COLO668 (cell line): ENCODE measurements at regions not wholly inside any gene's neighbourhood (a gene's known extent, or its start where the extent isn't known, plus 50 kb on each side); places are given as distances from the start of the nearest gene placed in this dataset.
"Not testable (repeated sequence)": the region's sequence is repeated elsewhere in the genome, so short reads cannot be mapped to it uniquely, and the experiment has no call there.

Experiments used
- DNase-seq: peaks from one replicate; lab custom pipeline; 2025; ENCODE audit not compliant: unreplicated experiment; lab: John Stamatoyannopoulos, UW

DNA sequence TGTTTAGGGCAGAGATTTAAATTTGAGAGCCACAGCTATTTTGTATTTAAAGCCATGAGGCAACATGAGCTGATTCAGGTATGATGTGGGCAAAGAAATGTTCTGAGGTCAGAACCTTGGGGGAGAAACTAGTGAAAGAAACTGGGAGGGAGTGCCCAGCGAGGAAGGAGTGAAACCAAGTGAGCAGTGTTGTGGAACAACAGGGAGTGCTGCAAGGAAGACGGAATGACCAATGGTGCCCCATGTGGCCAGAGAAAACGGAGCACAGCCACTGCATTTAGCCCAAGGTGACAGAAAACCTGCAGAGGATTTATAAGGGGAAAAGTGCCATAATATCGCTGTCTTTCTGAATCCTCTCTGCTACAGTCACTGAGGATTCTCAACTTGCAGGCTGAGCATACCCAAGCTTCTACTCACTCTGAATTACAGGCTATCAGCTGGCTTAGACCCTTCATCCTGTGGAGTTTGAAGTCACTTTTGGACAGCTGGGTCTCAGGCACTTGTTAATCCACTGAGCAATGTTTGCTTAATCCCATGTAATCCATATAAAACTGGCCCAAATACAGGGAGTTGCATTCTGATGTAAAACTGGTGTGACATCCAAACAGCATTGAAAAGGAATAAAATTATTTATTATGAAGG lies 777.3 kb downstream of the CCSER2 start:
- no peak for DNase-seq

DNA sequence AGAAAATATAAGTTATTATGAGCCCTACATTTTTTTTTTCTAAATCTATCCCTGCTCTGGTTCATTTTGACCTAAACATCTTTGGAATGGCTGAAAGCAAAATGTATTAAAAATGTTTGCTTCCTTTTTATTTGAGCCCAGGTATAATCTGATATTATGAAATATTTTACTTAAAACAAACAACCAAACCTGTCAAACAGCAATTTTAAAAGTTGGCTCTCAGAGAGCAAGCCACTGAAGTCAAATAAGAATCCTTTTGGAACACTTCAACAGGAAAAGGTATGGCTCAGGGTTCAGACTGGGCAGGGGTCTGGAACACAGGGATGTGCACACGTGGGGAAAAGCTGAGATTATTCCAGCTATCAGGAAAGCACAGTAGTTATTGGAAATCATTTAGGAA lies 782.9 kb downstream of the CCSER2 start:
- no peak for DNase-seq

DNA sequence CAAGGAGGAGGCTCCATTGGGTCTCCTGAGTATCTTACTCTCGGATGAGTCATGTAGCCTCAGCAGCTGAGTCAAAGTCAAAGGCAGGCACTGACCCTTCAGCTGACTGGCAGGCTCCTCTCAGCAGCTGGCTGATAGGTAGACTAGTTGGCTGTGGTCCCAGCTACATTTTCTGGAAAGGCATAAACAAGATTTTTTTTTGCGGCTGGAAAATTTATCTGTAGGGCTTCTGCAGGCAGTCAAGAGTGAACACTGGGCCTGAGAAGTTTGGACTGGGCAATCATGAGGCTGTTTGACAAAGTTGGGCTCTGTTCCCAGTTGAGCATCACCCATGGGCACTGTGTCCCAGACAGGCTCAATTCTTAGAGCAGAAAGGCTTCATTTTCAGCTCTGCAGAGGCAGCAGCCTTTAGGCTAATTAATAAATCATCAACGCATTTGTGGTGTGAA lies 796.2 kb downstream of the CCSER2 start:
- no peak for DNase-seq

DNA sequence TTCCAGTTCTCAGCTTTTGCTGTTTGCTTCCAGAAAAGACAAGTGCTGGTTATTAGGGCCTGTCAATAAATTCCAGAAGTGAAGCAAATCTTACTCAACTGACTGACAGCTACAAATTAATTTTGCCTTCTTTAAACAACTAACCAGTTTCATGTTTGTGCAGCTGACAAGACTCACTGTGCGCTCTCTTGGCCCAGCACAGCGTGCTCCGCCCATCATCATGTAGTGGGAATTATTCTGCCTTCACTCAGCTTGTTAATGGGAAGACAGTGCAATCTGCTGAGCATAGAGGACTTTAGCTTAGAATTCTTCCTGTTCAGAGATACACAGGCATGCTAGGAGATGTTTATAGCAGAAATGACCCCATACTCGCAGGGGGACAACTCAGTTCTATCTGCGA lies 808.9 kb downstream of the CCSER2 start:
- no peak for DNase-seq

DNA sequence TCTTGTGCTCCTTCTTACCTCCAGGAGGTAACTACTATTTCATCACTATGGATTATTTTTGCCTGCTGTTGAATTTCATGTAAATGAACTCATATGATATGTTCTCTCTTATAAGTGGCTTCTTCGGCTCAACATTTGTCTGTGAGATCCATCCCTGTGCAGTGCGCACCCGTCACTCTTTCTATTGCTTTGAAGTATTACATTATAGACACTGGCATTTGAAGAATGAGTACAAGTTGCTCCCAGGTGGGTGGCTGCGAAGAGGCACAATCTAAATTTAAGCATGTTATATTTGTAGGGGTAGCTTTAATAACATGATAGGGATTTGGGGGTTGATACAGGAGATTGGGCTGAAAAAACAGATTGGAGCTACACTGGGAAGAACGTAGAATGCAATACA lies 809.7 kb downstream of the CCSER2 start:
- no peak for DNase-seq

DNA sequence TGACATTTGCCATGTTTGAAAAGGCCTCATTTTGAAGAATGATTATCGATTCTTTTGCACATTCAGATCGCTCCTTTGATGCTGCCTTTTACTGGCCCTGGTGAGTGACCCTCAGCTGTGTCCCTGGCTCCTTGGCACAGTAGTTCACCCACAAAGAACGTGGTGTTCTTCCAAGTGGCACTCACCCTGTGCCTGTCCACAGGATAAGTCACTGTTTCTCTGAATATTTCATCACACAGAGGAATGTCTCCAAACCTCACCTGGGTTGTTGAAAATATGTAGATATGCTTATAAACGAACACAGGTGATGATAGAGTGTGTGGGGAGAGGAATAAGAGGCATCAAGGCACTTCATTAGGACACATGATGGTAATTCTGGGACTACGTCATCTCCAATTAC lies 810.7 kb downstream of the CCSER2 start:
- DNase-seq = no peak

DNA sequence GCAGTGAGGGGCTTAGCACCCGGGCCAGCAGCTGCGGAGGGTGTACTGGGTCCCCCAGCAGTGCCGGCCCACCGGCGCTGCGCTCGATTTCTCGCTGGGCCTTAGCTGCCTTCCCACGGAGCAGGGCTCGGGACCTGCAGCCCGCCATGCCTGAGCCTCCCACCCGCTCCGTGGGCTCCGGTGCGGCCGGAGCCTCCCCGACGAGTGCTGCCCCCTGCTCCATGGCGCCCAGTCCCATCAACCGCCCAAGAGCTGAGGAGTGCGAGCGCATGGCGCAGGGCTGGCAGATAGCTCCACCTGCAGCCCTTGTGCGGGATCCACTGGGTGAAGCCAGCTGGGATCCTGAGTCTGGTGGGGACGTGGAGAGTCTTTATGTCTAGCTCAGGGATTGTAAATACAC lies 813.1 kb downstream of the CCSER2 start:
- not testable (repeated sequence) for DNase-seq

DNA sequence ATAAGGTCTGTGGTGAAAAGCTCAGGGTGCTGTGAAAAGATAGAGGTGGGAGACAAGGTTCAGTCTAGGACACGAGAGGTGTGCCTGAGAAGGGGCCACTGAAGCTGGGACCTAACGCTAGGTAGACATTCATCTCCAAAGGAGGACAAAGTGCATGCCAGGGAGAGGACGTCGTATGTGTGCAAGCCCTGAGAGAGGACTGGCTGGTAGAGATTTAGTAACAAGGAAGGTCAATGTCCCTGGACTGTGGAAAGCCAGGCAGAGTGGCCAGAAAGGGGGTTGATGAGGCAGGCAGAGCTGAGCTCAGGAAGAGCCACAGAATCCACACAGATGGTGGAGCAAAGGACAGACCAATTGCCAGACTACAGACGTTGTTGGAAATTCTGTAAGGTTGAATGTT lies 817.6 kb downstream of the CCSER2 start:
- no peak for DNase-seq

DNA sequence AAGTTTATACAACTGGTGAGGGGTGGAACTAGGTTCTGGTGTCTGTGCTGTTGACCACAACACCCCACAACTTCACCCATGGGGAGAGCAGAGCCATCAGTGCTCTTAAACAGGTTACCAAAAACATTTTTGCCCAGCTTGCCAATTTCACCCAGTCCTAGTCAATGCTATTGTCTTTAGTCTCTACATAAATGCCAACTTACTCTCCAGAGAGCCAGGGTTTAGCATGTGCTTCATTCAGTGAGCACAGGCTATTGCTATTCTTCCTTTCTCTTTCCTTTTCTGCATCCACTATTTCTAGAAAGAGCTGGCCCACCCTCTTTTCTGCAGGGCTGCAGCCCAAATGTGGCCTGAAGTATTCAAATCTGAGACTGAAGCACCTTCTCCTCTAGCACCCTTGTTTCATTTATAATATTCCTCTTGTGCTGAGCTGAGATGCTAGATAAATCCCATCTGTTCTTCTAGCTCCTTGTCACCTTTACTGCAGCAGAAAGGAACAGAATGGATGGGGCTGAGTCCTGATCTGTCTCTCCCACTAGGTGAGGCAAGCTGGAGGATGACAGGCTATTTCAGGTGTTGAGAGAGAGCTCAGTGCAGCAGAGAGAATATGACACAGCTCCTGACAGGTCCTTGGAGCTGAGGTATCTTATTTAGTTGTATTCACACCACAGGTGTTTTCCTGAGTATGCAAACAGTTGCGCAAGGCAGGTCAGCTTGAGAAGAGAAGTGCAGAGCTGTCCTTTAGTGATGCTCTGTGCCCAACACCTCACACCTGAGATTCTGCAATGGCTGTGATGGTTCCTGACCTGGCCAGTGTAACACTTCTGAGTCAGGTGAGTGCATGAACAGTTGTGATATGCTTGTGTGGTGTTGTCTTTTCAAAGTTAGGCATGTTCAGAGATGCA lies 819.2 kb downstream of the CCSER2 start:
- DNase-seq = no peak

DNA sequence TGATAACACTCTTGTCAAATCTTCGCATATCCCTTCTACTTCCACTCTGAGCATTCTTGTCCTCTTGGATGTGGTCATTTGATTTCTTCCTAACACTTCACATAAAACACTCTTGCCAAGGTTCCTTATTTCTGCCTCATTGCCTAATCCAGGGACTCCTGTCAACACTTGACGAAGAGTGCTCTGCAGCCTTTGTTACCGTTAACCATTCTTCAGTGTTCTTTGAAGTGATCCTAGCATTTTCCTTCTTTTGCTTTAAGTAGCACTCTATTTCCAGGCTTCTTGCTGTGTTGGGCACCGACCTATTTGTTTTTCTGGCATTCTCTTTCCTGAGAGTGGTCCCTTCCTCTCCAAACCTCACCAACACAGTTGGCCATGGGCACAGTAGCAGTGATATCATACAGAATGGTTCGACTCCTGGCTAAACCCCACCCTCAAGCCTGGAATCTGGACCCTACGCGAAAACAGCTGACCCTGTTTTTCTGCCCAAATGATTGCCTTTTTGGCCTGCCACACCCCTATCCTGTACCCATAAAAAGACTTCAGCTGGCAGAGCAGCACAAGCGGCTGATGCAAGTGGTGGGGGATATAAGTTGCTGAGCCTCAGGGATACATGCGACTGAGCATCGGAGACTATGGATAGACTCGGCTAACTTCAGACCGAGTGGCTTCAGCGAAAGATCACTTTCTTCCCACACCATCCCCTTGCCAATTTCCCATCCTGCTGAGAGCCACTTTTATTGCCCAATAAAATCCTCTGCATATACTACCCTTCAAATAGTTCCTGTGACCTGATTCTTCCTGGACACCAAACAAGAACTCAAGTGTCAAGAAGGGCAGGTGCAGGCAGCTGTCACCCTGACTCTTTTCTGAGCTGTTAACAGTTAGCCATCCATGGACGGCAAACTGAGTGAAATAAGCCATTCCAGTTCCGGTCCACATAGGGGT lies 820.6 kb downstream of the CCSER2 start:
- no peak for DNase-seq

DNA sequence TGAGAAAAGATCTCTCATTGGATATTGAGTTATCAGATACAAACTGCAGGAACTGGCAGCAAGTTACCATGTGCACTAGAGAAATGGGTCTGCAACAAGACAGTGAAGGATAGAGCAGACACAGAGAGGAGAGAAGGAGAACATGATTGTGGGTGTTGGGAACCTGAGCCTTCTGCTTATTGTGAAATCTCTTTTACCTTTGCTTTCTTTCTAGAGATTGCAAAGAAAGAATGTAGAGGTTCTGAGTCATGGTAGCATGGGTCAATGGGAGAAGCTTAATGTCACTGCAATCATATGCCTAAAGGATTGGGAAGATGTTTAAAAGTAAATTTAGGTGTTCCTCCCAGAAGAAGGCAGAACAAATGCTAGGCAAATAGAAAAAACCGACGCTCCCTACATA lies 821.4 kb downstream of the CCSER2 start:
- DNase-seq = no peak

DNA sequence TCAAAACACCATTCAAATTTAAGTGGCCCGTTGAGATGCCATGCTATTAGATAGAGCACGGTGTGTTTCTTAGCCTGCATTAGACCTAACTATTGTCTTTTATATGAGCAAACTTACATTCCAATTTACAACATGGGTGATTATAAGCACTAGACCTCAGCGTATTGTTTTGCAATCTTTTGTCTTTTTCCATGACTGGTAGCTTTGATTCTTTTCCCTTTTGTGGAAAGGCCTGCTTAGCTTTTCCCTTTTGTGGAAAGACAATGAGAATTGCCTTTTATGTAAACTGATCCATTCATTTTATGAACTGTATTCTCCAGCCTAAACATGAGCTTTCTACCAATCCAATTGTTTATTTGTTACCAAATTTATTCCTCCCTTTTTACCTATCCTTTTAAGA lies 823.1 kb downstream of the CCSER2 start:
- no peak for DNase-seq

DNA sequence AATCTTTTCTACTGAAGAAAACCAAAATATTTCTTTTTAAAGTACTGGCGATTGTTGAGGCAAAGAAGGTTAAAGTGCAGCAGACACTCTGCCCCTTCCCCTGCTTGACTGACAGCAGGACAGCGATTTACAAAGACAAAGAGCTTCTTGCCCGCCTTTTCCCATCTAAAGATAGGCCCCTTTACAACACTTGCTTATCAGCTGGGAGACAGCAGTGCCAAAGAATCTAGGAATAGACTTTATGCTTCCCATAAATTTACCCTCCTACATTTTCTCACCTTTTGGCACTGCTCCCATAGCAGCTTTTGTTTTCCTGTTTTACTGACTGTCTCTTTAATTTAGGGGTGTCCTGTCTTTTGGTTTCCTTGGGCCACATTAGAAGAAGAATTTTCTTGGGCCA lies 824.1 kb downstream of the CCSER2 start:
- DNase-seq = no peak

DNA sequence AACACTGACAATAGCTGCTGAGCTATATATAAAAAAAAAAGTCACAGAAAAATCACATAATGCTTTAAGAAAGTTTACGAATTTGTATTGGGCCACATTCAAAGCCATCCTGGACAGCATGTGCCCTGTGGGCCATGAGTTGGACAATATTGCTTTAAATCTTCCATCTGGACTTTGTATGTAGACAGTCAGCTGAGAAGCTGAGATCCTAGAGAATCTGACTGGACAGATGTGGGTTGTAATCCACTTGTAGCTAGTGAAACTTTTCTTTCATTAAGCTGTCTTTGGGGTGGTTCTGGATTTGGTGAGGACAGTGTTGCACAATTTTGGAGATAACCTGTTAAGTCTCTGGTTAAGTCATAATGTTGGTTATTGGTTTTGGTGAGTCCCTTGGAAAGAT lies 824.5 kb downstream of the CCSER2 start:
- DNase-seq = no peak

DNA sequence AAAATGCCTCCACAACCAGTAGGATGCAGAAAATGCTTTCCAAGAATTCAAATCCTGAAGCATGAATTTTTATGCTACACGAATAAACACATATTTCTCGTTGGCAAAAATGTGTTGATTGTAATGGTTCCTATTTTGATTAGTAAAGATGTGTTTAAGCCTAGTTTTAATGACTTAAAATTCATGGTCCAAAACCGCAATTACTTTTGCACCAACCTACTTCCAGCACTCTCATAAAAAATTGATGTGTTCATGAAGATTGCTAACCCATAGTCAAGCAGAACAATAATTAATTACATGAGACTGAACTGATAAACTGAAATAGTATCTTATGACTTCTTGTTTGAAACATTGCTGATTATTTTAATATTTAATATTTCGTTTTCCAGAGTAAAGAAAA lies 828.8 kb downstream of the CCSER2 start:
- DNase-seq = no peak

DNA sequence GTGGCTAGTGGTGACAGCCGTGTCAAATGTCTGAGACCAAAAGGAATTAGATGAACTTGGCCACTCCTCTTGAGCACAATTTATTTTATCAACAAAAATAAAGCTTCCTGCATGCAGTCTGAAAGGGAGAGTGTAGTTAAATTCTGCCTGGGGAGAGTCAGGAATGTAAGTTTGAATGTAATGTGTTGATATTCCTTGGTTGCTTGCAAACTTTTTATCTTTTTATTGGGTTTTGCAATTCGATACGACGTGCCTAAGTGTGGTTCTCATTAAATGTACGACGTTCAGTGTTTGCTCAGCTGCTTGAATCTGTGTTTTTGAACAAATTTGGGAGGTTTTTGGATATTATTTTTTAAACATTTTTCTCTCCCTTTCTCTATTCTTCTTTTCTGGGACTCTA lies 839.9 kb downstream of the CCSER2 start:
- no peak for DNase-seq

DNA sequence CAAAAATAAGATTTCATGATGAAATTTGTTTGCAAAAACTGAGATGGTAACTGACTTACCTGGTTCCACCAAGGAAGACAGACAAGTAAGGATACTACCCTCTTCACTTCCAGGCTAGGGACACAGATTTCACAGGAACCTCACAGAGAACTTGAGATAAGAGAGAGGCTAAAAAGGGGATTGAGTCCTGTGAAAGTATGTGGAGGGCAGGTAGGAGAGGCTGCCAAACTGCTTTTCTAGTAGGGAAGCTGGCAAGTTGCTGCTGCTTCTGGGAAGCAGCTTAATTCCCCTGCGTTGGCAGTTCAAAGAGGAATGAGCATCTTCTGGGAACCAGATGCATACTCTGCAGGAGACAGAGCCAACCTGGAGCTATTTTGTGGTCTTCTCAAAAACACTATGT lies 841.6 kb downstream of the CCSER2 start:
- DNase-seq = no peak

DNA sequence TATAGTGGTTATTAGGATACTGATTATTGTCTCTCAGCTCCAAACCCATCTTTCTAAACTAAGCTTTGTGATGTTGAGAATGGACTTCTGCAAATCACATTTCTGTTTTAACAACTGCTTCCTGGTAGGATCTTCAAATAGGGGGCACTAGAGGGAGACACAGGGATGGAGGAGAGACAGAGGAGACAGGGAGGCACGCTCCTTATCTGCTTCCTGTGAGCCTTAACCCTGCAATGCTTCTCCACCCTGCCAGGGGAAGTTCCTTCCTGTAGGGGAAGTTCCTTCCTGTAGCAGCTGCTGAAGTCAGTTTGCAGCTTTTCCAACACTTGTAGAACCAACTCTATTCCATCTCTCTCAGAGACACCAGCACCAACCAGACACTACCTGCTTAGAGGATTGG lies 847.2 kb downstream of the CCSER2 start:
- DNase-seq = no peak

DNA sequence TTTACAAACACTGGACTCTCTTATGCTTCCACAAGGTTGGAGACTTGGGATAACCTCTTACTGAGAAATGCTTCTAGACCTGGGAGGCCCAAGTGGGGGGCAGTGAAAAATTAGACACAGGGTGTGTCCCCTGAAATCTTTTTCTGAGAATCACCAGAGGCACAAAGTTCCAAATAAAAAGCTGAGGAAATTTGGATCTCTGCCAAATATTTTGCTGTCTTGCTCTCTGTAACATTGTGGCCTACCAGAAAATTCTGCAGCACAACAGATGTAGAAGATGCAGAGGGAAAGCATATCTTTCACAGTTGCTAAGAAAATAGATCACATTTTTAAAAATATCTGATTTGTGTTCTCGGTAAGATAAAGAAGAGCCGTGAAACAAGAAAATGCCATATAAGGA lies 849.4 kb downstream of the CCSER2 start:
- DNase-seq = no peak

DNA sequence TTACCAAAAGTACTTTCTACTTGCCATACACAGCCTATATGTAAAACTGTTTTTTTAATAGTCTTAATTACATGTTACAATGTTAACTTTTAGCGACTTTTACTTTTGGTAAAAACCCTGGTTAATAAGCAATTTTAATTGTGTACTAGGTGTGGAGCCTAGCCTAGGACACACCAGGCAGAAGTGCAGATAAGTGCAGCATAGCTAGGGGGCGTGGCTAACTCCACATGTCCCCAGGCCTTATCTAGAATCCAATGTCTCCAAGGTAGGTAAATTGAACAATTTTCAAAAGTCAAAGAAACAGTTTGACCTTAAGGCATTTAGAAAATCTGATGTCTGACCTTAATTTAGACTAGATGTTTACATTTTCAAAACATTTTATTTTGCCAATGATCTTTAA lies 858.7 kb downstream of the CCSER2 start:
- no peak for DNase-seq

DNA sequence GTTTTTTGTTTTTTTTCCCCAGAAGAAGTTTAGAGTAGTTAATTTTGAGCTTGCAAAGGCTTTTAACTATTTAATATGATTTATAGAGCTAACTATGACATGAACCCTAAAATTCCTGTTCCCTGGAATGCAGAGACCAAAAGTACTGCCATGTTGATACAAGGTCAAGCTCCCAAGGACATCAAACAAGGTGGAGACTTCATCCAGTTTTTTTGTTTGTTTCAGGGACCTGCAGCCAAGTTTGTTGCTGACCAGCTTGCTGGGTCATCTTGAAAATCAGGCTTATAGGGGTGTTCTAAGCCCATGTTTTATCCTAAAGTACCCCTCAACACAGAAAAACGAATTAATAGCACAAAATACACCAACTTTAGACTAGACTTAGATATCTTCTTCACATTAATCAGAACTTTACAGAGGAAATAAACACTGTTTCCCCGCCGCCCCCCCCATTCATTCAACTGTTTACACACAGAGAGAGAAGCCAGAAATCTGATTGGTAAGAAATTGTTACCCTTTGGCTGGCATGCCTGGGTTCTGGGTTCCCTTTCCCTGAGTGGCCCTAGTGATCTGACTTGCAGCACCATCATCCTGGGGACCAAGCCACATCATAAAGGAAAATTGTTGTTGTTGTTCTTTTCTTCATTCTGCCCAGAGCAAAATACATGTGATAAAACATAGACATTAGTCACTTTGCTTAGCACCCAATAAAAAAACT lies 860.5 kb downstream of the CCSER2 start:
- DNase-seq = no peak
